ENCODE measurements at regions not wholly inside any gene's neighbourhood (a gene's known extent, or its start where the extent isn't known, plus 50 kb on each side); places are given as distances from the start of the nearest gene placed in this dataset.

GRCh38 chr1:163981500-163982030 is 577.4 kb upstream of the PBX1 start:
- Histone ChIP-seq H3K23ac (ENCODE audit: low read depth, low read length) (no peak overlapping the region), H3K14ac (replicated peaks; ENCODE audit: low read depth, low read length) (no peak overlapping the region), H3K4ac (ENCODE audit: low read depth, low read length) (no peak overlapping the region), H2AK9ac (replicated peaks; ENCODE audit: low read depth, low read length, poor library complexity) (no peak overlapping the region), H2BK5ac (ENCODE audit: low read depth, low read length, poor library complexity, severe bottlenecking) (no peak overlapping the region), H3K4me3 (ENCODE audit: insufficient read depth, low read depth, low read length) (no peak overlapping the region), H2AK5ac (ENCODE audit: low read depth, low read length) (no peak overlapping the region), H3K4me1 (ENCODE audit: control insufficient read depth, insufficient read depth, low read length) (no peaks in the 10 kb centered on the region), H3K27ac (ENCODE audit: insufficient read depth, low read length) (no peak overlapping the region), H3K9ac (ENCODE audit: low read depth, low read length) (no peak overlapping the region), H2BK15ac (ENCODE audit: low read depth, low read length) (no peak overlapping the region), H3K36me3 (ENCODE audit: control insufficient read depth, insufficient read depth, low read length) (no peaks in the 10 kb centered on the region), H3K4me2 (ENCODE audit: low read depth, low read length) (no peak overlapping the region), H4K5ac (ENCODE audit: low read depth, low read length) (no peak overlapping the region), H4K8ac (ENCODE audit: low read depth in 2 of 2, low read length in 2 of 2) (no peak overlapping the region), H3K9me3 (ENCODE audit: control insufficient read depth, insufficient read depth, low read length) (peaks cover 4% of the 10 kb centered on the region; the same call in 1 of the 2 replicates), H2AFZ (replicated peaks; ENCODE audit: low read length, poor library complexity) (no peak overlapping the region), H2BK120ac (ENCODE audit: low read depth, low read length) (no peak overlapping the region), H4K20me1 (ENCODE audit: insufficient read depth, low read length) (no peaks in the 10 kb centered on the region), H3K9me1 (ENCODE audit: insufficient read depth, low read length) (no peaks in the 10 kb centered on the region), H3K56ac (ENCODE audit: extremely low read depth, insufficient read depth, low read length) (no peak overlapping the region), H3K79me1 (ENCODE audit: low read depth in 1 of 2, low read length in 2 of 2) (no peaks in the 10 kb centered on the region), H2BK20ac (ENCODE audit: low read depth, low read length) (no peak overlapping the region), H3K18ac (ENCODE audit: low read depth, low read length) (no peak overlapping the region), H4K91ac (ENCODE audit: insufficient read depth, low read depth, low read length) (no peak overlapping the region), H3K27me3 (ENCODE audit: control insufficient read depth, insufficient read depth, low read length) (no peaks in the 10 kb centered on the region)
- ChIA-PET CTCF (no interaction called here), POLR2A (ENCODE audit: unreplicated experiment) (no interaction called here)
- intact Hi-C loops (cut with micrococcal nuclease) (no loop called here), dilution Hi-C loops (cut with HindIII; ENCODE audit: low sequenced_read_pairs, unreplicated experiment) (no loop called here), in situ Hi-C loops (cut with MboI; ENCODE audit: low sequenced_read_pairs) (no loop called here)
- TF ChIP-seq ELK1 (IDR thresholded peaks at IDR 0.05; ENCODE audit: borderline replicate concordance, low read depth, low read length) (no peak), CTCF (conservative IDR thresholded peaks at IDR 0.05; ENCODE audit: low read depth, low read length) (no peak), MXI1 (IDR thresholded peaks at IDR 0.05; ENCODE audit: borderline replicate concordance, low read depth, low read length) (no peak), SMC3 (IDR thresholded peaks at IDR 0.05; ENCODE audit: low read depth, low read length) (no peak), FOS (IDR thresholded peaks at IDR 0.05; ENCODE audit: low read depth, low read length) (no peak), POLR2A (IDR thresholded peaks at IDR 0.05; ENCODE audit: low read depth, low read length) (no peak), BHLHE40 (IDR thresholded peaks at IDR 0.05; ENCODE audit: low read depth, low read length) (no peak), USF2 (IDR thresholded peaks at IDR 0.05; ENCODE audit: low read depth, low read length) (no peak), NFE2L2 (IDR thresholded peaks at IDR 0.05; ENCODE audit: low read depth, low read length) (no peak), RAD21 (IDR thresholded peaks at IDR 0.05; ENCODE audit: low read length) (no peak), RCOR1 (IDR thresholded peaks at IDR 0.05; ENCODE audit: insufficient replicate concordance, low read length) (no peak)
- WGBS, 2 experiments (ENCODE audit: extremely low coverage in 2 of 2, insufficient read length in 1 of 2) = no CpG with 5 or more reads among the region's 2 CpGs
- ATAC-seq (ENCODE audit: low read depth) (no peak), DNase-seq (no peak)
- BruUV-seq (replicated peaks) = no TSS peak

Measured in IMR-90 (cell line).